Testis (tissue), 2 donors: ENCODE measurements at regions not wholly inside any gene's neighbourhood (a gene's known extent, or its start where the extent isn't known, plus 50 kb on each side); places are given as distances from the start of the nearest gene placed in this dataset.

Experiments used
- POLR2A ChIP-seq: fragments of 450-650 bp; IDR thresholded peaks from one replicate; pipeline ENCODE4 v1.6.1; 2017; ENCODE audit warnings: antibody characterized with exemption, mild to moderate bottlenecking, moderate library complexity
- TF ChIP-seq, protein P1 (sequence below), 3 experiments: fragments of 450-650 bp in 2 of 3; fragments of 200-600 bp in 1 of 3; sonication (generic) in 1 of 3; IDR thresholded peaks; one replicate each; pipeline ENCODE4 v1.5.1; 2016 to 2019; ENCODE audit warnings: antibody characterized with exemption in 3 of 3, mild to moderate bottlenecking in 2 of 3, moderate library complexity in 1 of 3

DNA sequence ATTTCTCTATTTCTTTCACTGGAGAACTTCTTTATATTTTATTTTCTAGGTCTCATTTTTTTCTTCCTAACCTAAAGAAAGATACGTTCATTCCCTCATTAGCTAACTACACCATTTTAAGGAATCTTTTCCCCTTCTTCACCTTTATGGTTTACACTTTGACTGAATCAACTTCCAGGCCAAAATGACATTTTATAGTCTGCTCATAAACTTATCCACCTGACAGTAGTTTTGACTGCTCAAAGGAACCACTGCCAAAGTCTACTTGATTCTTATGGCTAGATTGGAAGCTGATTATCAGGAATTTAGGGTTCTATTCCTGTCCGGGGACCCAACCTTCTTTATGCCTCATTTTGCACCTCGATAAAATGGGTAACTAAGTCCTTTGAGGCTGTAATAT lies 73.0 kb upstream of the FOXP2 start:
- TF ChIP-seq, protein P1, sequence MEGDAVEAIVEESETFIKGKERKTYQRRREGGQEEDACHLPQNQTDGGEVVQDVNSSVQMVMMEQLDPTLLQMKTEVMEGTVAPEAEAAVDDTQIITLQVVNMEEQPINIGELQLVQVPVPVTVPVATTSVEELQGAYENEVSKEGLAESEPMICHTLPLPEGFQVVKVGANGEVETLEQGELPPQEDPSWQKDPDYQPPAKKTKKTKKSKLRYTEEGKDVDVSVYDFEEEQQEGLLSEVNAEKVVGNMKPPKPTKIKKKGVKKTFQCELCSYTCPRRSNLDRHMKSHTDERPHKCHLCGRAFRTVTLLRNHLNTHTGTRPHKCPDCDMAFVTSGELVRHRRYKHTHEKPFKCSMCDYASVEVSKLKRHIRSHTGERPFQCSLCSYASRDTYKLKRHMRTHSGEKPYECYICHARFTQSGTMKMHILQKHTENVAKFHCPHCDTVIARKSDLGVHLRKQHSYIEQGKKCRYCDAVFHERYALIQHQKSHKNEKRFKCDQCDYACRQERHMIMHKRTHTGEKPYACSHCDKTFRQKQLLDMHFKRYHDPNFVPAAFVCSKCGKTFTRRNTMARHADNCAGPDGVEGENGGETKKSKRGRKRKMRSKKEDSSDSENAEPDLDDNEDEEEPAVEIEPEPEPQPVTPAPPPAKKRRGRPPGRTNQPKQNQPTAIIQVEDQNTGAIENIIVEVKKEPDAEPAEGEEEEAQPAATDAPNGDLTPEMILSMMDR (IDR thresholded peaks at IDR 0.05): no peak
- TF ChIP-seq POLR2A: no peak
